ENCODE measurements at regions not wholly inside any gene's neighbourhood (a gene's known extent, or its start where the extent isn't known, plus 50 kb on each side); places are given as distances from the start of the nearest gene placed in this dataset.

DNA sequence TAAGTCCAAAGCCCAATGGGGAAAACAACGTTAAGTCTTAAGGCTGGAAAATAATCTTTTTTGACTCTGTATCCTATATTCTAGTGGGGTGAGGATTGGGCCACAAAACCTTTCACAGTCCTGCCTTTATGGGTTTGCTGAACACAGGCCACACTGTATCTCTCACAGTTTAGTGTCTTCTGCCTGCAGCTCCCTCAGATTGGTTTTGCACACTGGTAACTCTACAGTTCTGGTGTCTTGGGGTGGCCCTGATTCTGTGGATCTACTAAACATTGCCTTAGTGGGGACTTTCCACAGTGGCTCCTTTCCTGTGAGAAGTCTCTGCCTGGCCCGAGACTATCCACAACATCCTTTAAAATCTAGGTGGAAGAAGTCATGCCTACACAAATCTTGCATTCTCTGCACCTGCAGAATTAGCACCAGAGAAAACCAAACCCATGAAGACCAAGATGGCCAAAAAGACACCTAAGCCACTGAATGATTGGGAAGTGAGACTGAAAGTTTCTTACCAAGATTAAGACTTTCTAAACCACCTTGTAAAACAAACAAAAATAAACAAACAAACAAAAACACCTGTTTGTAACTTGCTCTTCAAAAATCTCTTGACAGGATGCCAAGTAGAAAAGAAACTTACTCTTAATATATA lies 150.4 kb upstream of the PCDH10 start:
- TF ChIP-seq, protein P1, sequence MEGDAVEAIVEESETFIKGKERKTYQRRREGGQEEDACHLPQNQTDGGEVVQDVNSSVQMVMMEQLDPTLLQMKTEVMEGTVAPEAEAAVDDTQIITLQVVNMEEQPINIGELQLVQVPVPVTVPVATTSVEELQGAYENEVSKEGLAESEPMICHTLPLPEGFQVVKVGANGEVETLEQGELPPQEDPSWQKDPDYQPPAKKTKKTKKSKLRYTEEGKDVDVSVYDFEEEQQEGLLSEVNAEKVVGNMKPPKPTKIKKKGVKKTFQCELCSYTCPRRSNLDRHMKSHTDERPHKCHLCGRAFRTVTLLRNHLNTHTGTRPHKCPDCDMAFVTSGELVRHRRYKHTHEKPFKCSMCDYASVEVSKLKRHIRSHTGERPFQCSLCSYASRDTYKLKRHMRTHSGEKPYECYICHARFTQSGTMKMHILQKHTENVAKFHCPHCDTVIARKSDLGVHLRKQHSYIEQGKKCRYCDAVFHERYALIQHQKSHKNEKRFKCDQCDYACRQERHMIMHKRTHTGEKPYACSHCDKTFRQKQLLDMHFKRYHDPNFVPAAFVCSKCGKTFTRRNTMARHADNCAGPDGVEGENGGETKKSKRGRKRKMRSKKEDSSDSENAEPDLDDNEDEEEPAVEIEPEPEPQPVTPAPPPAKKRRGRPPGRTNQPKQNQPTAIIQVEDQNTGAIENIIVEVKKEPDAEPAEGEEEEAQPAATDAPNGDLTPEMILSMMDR (conservative IDR thresholded peaks at IDR 0.05) = no peak
- no peak for TF ChIP-seq EZH2 (IDR thresholded peaks at IDR 0.05; ENCODE audit: low read depth)

Data from PC-9 (cell line).